C4-2B (cell line): ENCODE measurements at regions not wholly inside any gene's neighbourhood (a gene's known extent, or its start where the extent isn't known, plus 50 kb on each side); places are given as distances from the start of the nearest gene placed in this dataset.

Experiments
- CTCF ChIP-seq: fragments of 450-650 bp; conservative IDR thresholded peaks from 2 replicates; pipeline ENCODE4 v1.5.1; 2017; ENCODE audit warnings: mild to moderate bottlenecking
- ZFX ChIP-seq: fragments of 450-650 bp; IDR thresholded peaks from 2 replicates; pipeline ENCODE4 v1.6.1; 2017

GRCh38 chr18:61091379-61091778, 241.9 kb upstream of the CDH20 start:
- TF ChIP-seq CTCF: no peak
- TF ChIP-seq ZFX: no peak
